B cell (primary cell): ENCODE measurements at regions not wholly inside any gene's neighbourhood (a gene's known extent, or its start where the extent isn't known, plus 50 kb on each side); places are given as distances from the start of the nearest gene placed in this dataset.

ENCODE experiments used
- ATAC-seq: fragments of 200-7000 bp; cut with Tn5 transposase; one replicate; pipeline ENCODE4 v1.10.0; 2021; ENCODE audit warnings: low read depth, mild to moderate bottlenecking, moderate number of reproducible peaks, moderate library complexity
- CTCF ChIA-PET: fragments of 350-600 bp; sonication (Branson Sonifier 250); formaldehyde crosslinking; loops from one replicate; lab custom pipeline; 2021; ENCODE audit warnings: antibody characterized with exemption, inconsistent platforms; lab: Charles Lee
- POLR2A ChIA-PET: fragments of 350-600 bp; sonication (Branson Sonifier 250); formaldehyde crosslinking; loops from one replicate; lab custom pipeline; 2021; ENCODE audit warnings: antibody characterized with exemption; lab: Charles Lee
- DNase-seq: peaks from one replicate; pipeline ENCODE4 v3.0.0; 2013
- H2AFZ ChIP-seq: 2 replicates; pipeline ENCODE4 v1.6.1; 2012; ENCODE audit warnings: mild to moderate bottlenecking, low read depth, low read length; ENCODE audit not compliant: insufficient read depth, poor library complexity, severe bottlenecking
- H3K27ac ChIP-seq, 2 donors: 1 replicate in 1 of 2; 2 replicates in 1 of 2; pipeline ENCODE4 v1.5.1; 2012 to 2013; ENCODE audit warnings: low read length in 2 of 2, mild to moderate bottlenecking in 2 of 2, moderate library complexity in 1 of 2
- H3K27me3 ChIP-seq, 4 experiments: fragments of 200-600 bp in 1 of 4; sonication (generic) in 1 of 4; replicated peaks in 1 of 4; 1 replicate in 2 of 4; 2 replicates in 2 of 4; pipeline versions ENCODE4 v1.6.1 to v1.7.0; 2013 to 2016; ENCODE audit warnings: low read length in 3 of 4, mild to moderate bottlenecking in 2 of 4, mixed read lengths in 1 of 4, moderate library complexity in 1 of 4; ENCODE audit not compliant: insufficient read depth in 4 of 4, control insufficient read depth in 3 of 4; ENCODE audit errors: control extremely low read depth in 1 of 4
- H3K36me3 ChIP-seq, 2 experiments: replicated peaks in 1 of 2; 1 replicate in 1 of 2; 2 replicates in 1 of 2; pipeline versions ENCODE4 v1.6.1 to v1.7.1; 2013; ENCODE audit warnings: low read length in 1 of 2; ENCODE audit not compliant: insufficient read depth in 2 of 2, control insufficient read depth in 1 of 2; ENCODE audit errors: control extremely low read depth in 1 of 2, extremely low read depth in 1 of 2
- H3K4me1 ChIP-seq, 2 donors: fragments of 200-600 bp in 1 of 2; sonication (generic) in 1 of 2; 1 replicate in 1 of 2; 2 replicates in 1 of 2; pipeline versions ENCODE4 v1.5.1 to v1.6.1; 2013 to 2017; ENCODE audit warnings: low read length in 2 of 2; ENCODE audit not compliant: control insufficient read depth in 2 of 2, insufficient read depth in 2 of 2
- H3K4me2 ChIP-seq: replicated peaks from 2 replicates; pipeline ENCODE3; 2012; ENCODE audit warnings: mild to moderate bottlenecking, low read depth, low read length; ENCODE audit not compliant: poor library complexity, severe bottlenecking
- H3K4me3 ChIP-seq, 5 experiments: fragments of 200-600 bp in 1 of 5; sonication (generic) in 1 of 5; 1 replicate in 3 of 5; 2 replicates in 2 of 5; pipeline versions ENCODE4 v1.5.1 to v1.7.0; 2011 to 2016; ENCODE audit warnings: low read length in 4 of 5, mild to moderate bottlenecking in 4 of 5, low read depth in 2 of 5, control low read depth in 1 of 5, moderate library complexity in 1 of 5; ENCODE audit not compliant: insufficient read depth in 1 of 5; ENCODE audit errors: control extremely low read depth in 1 of 5, extremely low read depth in 1 of 5
- H3K79me2 ChIP-seq: fragments of 200-600 bp; sonication (generic); one replicate; pipeline ENCODE4 v1.6.0; 2016; ENCODE audit warnings: low read length; ENCODE audit not compliant: control insufficient read depth, insufficient read depth
- H3K9ac ChIP-seq: fragments of 200-600 bp; sonication (generic); 2 replicates; pipeline ENCODE4 v1.6.1; 2017; ENCODE audit warnings: mild to moderate bottlenecking, low read length, moderate library complexity
- H3K9me3 ChIP-seq, 3 donors: one replicate each; pipeline versions ENCODE4 v1.6.1 to v1.7.1; 2013; ENCODE audit warnings: low read length in 2 of 3; ENCODE audit not compliant: control insufficient read depth in 2 of 3, insufficient read depth in 1 of 3; ENCODE audit errors: control extremely low read depth in 1 of 3
- H4K20me1 ChIP-seq: 2 replicates; pipeline ENCODE4 v1.6.0; 2012; ENCODE audit warnings: mild to moderate bottlenecking, low read length; ENCODE audit not compliant: insufficient read depth, control insufficient read depth, poor library complexity, severe bottlenecking
- H3K27ac Mint-ChIP-seq: one replicate; pipeline ENCODE4 v1.8.0; 2021; ENCODE audit warnings: mixed read lengths
- H3K27me3 Mint-ChIP-seq: one replicate; pipeline ENCODE4 v1.8.0; 2021; ENCODE audit warnings: mixed read lengths
- H3K4me1 Mint-ChIP-seq: one replicate; pipeline ENCODE4 v1.8.0; 2021; ENCODE audit warnings: mixed read lengths
- H3K4me3 Mint-ChIP-seq: one replicate; pipeline ENCODE4 v1.8.0; 2021; ENCODE audit warnings: mixed read lengths
- H3K9me3 Mint-ChIP-seq: one replicate; pipeline ENCODE4 v1.8.0; 2022; ENCODE audit warnings: mixed read lengths; ENCODE audit not compliant: insufficient read depth
- CTCF ChIP-seq: fragments of 200-600 bp; IDR thresholded peaks from one replicate; pipeline ENCODE4 v1.8.0; 2022; ENCODE audit warnings: antibody characterized with exemption, mild to moderate bottlenecking
- EZH2 ChIP-seq: IDR thresholded peaks from 2 replicates; pipeline ENCODE4 v1.6.1; 2012; ENCODE audit warnings: borderline replicate concordance, low read depth, mild to moderate bottlenecking, moderate library complexity, low read length; ENCODE audit not compliant: insufficient read depth, poor library complexity, severe bottlenecking
- WGBS: methylation state at CpG from one replicate; pipeline ENCODE4 v1.1.5; 2013; ENCODE audit warnings: missing lambda C conversion rate; ENCODE audit not compliant: insufficient coverage; 5-methylcytosine and 5-hydroxymethylcytosine counted together
- intact Hi-C: fragments of 100-400 bp; cut with micrococcal nuclease; formaldehyde crosslinking; loops from one replicate; pipeline ENCODE4 v1.10.0; 2022

- Mint-ChIP-seq H3K27ac (no peak overlapping the region), H3K4me3 (no peak overlapping the region), H3K27me3 (no peaks in the 10 kb centered on the region), H3K9me3 (peaks cover 2% of the 10 kb centered on the region), H3K4me1 (no peaks in the 10 kb centered on the region)
- no peak overlapping the region for H3K4me2 ChIP-seq
- POLR2A ChIA-PET = no interaction called here
- no peaks in the 10 kb centered on the region for H4K20me1 ChIP-seq
- H3K9me3 ChIP-seq = peaks cover 0 to 15% (median 0%) of the 10 kb centered on the region in 3 donors
- H3K79me2 ChIP-seq = no peaks in the 10 kb centered on the region
- no peaks in the 10 kb centered on the region for H3K4me1 ChIP-seq
- H3K27me3 ChIP-seq = no peaks in the 10 kb centered on the region
- H2AFZ ChIP-seq = no peak overlapping the region
- no peak overlapping the region for H3K9ac ChIP-seq
- CTCF ChIA-PET = no interaction called here
- intact Hi-C loops = no loop called here
- no peak overlapping the region for H3K4me3 ChIP-seq
- no peak overlapping the region for H3K27ac ChIP-seq
- H3K36me3 ChIP-seq = no peaks in the 10 kb centered on the region
- ATAC-seq = no peak
- no CpG with 5 or more reads among the region's 1 CpG for WGBS
- no peak for DNase-seq
- TF ChIP-seq CTCF = no peak
- no peak for TF ChIP-seq EZH2
Measured at GRCh38 chr1:81217058-81217457, 583.7 kb upstream of the ADGRL2 start.

DNA sequence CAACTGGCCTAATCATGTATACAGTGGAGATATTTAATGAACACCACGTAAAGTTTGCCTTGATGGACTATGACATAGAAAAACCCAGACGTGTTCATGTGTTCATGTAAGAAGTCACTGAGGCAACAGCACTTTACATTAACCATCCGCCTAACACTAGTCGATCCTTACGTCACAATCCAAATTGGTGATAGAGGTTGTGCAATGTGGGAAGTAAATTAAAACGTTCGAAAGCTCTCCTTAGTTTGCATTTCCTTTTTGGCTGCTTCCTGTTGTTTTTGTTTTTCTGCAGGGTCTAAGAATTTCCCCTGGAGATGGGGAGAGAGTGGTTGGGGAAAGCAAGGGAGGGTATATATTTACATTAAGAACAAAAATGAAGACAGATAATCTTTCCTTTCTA is 587.5 kb upstream of the ADGRL2 start:
- H3K27ac ChIP-seq = no peak overlapping the region
- no peaks in the 10 kb centered on the region for H3K9me3 ChIP-seq
- H3K27me3 ChIP-seq = no peaks in the 10 kb centered on the region
- H3K4me3 ChIP-seq = no peak overlapping the region
- ATAC-seq = no peak
- Mint-ChIP-seq H3K27ac (no peak overlapping the region), H3K9me3 (no peaks in the 10 kb centered on the region), H3K4me3 (no peak overlapping the region), H3K4me1 (no peaks in the 10 kb centered on the region), H3K27me3 (no peaks in the 10 kb centered on the region)
- 56% methylated on average over 3 of the region's 7 CpGs for WGBS
- H3K4me2 ChIP-seq = no peak overlapping the region
- CTCF ChIA-PET = no interaction called here
- no peaks in the 10 kb centered on the region for H3K4me1 ChIP-seq
- intact Hi-C loops = no loop called here
- POLR2A ChIA-PET = no interaction called here
- H3K79me2 ChIP-seq = no peaks in the 10 kb centered on the region
- H3K36me3 ChIP-seq = no peaks in the 10 kb centered on the region
- TF ChIP-seq EZH2 (no peak), CTCF (no peak)
- no peak overlapping the region for H3K9ac ChIP-seq
- no peak for DNase-seq
- H2AFZ ChIP-seq = no peak overlapping the region
- no peaks in the 10 kb centered on the region for H4K20me1 ChIP-seq
